ENCODE measurements at regions not wholly inside any gene's neighbourhood (a gene's known extent, or its start where the extent isn't known, plus 50 kb on each side); places are given as distances from the start of the nearest gene placed in this dataset.

DNA sequence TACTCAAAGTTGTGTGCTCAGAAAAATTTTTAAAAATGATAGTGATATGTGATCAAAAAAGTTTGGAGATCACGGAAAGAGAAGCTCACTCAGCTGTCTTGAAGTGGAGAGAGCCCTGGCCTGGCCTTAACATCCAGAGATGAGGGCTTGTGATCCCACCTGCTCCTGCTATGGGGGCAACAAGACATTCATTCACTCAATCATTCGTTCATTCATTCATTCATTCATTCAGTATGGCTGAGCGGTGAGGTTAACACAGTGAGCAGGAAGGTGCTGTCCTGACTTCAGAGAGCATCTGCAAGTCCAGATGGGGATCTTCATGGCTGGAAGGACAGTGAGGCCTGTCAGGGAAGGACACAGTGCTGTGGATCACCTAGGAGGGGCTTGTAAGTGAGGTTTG, 112.3 kb downstream of the SLC25A47 start:
- TF ChIP-seq, protein P1, sequence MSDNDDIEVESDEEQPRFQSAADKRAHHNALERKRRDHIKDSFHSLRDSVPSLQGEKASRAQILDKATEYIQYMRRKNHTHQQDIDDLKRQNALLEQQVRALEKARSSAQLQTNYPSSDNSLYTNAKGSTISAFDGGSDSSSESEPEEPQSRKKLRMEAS (IDR thresholded peaks at IDR 0.05), result no peak
- TF ChIP-seq, protein P2, sequence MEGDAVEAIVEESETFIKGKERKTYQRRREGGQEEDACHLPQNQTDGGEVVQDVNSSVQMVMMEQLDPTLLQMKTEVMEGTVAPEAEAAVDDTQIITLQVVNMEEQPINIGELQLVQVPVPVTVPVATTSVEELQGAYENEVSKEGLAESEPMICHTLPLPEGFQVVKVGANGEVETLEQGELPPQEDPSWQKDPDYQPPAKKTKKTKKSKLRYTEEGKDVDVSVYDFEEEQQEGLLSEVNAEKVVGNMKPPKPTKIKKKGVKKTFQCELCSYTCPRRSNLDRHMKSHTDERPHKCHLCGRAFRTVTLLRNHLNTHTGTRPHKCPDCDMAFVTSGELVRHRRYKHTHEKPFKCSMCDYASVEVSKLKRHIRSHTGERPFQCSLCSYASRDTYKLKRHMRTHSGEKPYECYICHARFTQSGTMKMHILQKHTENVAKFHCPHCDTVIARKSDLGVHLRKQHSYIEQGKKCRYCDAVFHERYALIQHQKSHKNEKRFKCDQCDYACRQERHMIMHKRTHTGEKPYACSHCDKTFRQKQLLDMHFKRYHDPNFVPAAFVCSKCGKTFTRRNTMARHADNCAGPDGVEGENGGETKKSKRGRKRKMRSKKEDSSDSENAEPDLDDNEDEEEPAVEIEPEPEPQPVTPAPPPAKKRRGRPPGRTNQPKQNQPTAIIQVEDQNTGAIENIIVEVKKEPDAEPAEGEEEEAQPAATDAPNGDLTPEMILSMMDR (IDR thresholded peaks at IDR 0.05; ENCODE audit: low read depth, low read length, missing input control), result no peak
- TF ChIP-seq SP1 (IDR thresholded peaks at IDR 0.05) (no peak), HNF4A (conservative IDR thresholded peaks at IDR 0.05) (no peak), ZBTB33 (IDR thresholded peaks at IDR 0.05) (no peak), FOXA1 (IDR thresholded peaks at IDR 0.05) (no peak), GABPA (IDR thresholded peaks at IDR 0.05 in 1 of 2, conservative IDR thresholded peaks at IDR 0.05 in 1 of 2) (no peak), FOXA2 (IDR thresholded peaks at IDR 0.05) (no peak), RAD21 (IDR thresholded peaks at IDR 0.05) (no peak), TAF1 (conservative IDR thresholded peaks at IDR 0.05) (no peak), NR2F2 (IDR thresholded peaks at IDR 0.05) (no peak), RXRA (IDR thresholded peaks at IDR 0.05) (no peak), YY1 (IDR thresholded peaks at IDR 0.05) (no peak)
- TF ChIP-seq, protein P3, sequence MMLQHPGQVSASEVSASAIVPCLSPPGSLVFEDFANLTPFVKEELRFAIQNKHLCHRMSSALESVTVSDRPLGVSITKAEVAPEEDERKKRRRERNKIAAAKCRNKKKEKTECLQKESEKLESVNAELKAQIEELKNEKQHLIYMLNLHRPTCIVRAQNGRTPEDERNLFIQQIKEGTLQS (IDR thresholded peaks at IDR 0.05), result no peak

Data from liver (tissue), 3 donors.